HEK293 (cell line): ENCODE measurements at regions not wholly inside any gene's neighbourhood (a gene's known extent, or its start where the extent isn't known, plus 50 kb on each side); places are given as distances from the start of the nearest gene placed in this dataset.

Source experiments
- PBX3 ChIP-seq: sonication (generic); formaldehyde crosslinking; IDR thresholded peaks from 2 replicates; pipeline ENCODE4 v1.8.1; 2022; ENCODE audit warnings: mild to moderate bottlenecking, moderate library complexity, missing genetic modification reagents
- PRDM10 ChIP-seq: fragments of 450-650 bp; formaldehyde crosslinking; IDR thresholded peaks from 2 replicates; pipeline ENCODE4 v1.5.1; 2016; ENCODE audit warnings: missing biosample characterization, missing genetic modification characterization
- TCF7L2 ChIP-seq: IDR thresholded peaks from 2 replicates; pipeline ENCODE4 v1.6.1; 2011; ENCODE audit warnings: low read depth, mild to moderate bottlenecking, inconsistent platforms, low read length, moderate library complexity, borderline replicate concordance
- ZBTB10 ChIP-seq: fragments of 450-650 bp; formaldehyde crosslinking; IDR thresholded peaks from 2 replicates; pipeline ENCODE4 v1.5.1; 2016; ENCODE audit warnings: missing biosample characterization, missing genetic modification characterization
- ZFP37 ChIP-seq: fragments of 450-650 bp; formaldehyde crosslinking; IDR thresholded peaks from 2 replicates; pipeline ENCODE4 v1.5.1; 2016; ENCODE audit warnings: missing biosample characterization, missing genetic modification characterization
- ZNF18 ChIP-seq: fragments of 450-650 bp; formaldehyde crosslinking; IDR thresholded peaks from 2 replicates; pipeline ENCODE4 v1.5.1; 2016; ENCODE audit warnings: missing biosample characterization, missing genetic modification characterization
- ZNF311 ChIP-seq: fragments of 450-650 bp; formaldehyde crosslinking; IDR thresholded peaks from 2 replicates; pipeline ENCODE4 v1.5.1; 2017; ENCODE audit warnings: missing biosample characterization, missing genetic modification characterization, borderline replicate concordance
- ZNF501 ChIP-seq: fragments of 450-650 bp; formaldehyde crosslinking; IDR thresholded peaks from 2 replicates; pipeline ENCODE4 v1.5.1; 2016; ENCODE audit warnings: missing biosample characterization, missing genetic modification characterization
- ZSCAN5A ChIP-seq: fragments of 450-650 bp; formaldehyde crosslinking; IDR thresholded peaks from 2 replicates; pipeline ENCODE4 v1.5.1; 2016; ENCODE audit warnings: missing biosample characterization, missing genetic modification characterization

GRCh38 chr16:51402785-51403184 lies 251.7 kb upstream of the SALL1 start:
- TF ChIP-seq PBX3 (CRISPR knock-in tag): no peak
- TF ChIP-seq ZFP37 (tag by site-specific recombination): no peak
- no peak for TF ChIP-seq ZNF501 (tag by site-specific recombination)
- TF ChIP-seq ZBTB10 (tag by site-specific recombination): no peak
- TF ChIP-seq ZSCAN5A: no peak
- TF ChIP-seq TCF7L2: no peak
- no peak for TF ChIP-seq ZNF311 (tag by site-specific recombination)
- no peak for TF ChIP-seq PRDM10
- TF ChIP-seq ZNF18 (tag by site-specific recombination): no peak
